GM23248 (cell line): ENCODE measurements at regions not wholly inside any gene's neighbourhood (a gene's known extent, or its start where the extent isn't known, plus 50 kb on each side); places are given as distances from the start of the nearest gene placed in this dataset.

ENCODE experiments used
- EZH2 ChIP-seq: fragments of 200-600 bp; sonication (generic); IDR thresholded peaks from 2 replicates; pipeline ENCODE4 v1.6.1; 2018; ENCODE audit warnings: antibody characterized with exemption, mild to moderate bottlenecking; ENCODE audit not compliant: insufficient read depth, poor library complexity, severe bottlenecking
- EZH2phosphoT487 ChIP-seq: fragments of 200-600 bp; sonication (generic); IDR thresholded peaks from 2 replicates; pipeline ENCODE4 v1.6.1; 2018; ENCODE audit warnings: antibody characterized with exemption, moderate library complexity, mild to moderate bottlenecking, low read depth; ENCODE audit not compliant: insufficient read depth

DNA sequence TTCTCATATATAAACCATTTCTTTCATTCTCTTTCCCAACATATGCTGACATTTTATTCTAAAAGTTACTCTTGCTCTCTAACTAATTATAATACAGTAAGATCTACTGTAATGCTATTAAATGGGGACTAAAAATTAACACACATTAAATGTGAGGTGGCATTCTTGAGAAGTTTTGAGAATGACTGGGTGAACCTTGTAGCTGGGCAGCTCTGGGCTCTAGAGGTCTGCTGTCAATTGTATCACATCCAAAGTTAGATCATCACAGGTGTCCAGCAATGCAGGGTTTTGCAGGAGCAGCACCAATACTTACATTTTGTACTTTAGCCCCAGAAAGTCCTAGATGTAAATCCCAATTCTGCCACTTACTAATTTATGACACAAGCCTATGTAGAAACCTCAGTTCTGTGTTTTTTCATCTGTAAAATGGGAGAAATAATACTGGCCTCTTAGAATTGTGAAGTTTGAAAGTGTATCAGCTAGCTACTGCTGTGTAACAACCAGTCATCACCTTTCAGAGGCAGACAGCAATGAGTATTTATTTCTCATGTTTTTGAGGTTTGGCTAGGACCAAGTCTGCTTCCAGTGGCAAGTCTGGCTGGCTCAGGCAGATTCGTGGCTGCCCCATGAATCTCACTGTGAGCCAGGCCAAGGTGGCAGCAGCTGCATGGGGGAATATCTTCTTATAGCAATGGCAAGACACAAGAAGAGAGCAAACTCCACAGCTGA lies 79.6 kb upstream of the EMX2 start:
- TF ChIP-seq EZH2phosphoT487 (no peak), EZH2 (no peak)
